HCT116 (cell line): ENCODE measurements at regions not wholly inside any gene's neighbourhood (a gene's known extent, or its start where the extent isn't known, plus 50 kb on each side); places are given as distances from the start of the nearest gene placed in this dataset.

ENCODE experiments used
- CEBPB ChIP-seq: IDR thresholded peaks from 2 replicates; pipeline ENCODE4 v1.6.1; 2012; ENCODE audit warnings: low read depth
- CTCF ChIP-seq, 3 experiments: fragments of 200-600 bp in 1 of 3; sonication (generic) in 1 of 3; IDR thresholded peaks in 2 of 3; conservative IDR thresholded peaks in 1 of 3; 2 replicates each; pipeline ENCODE4 v1.5.1; 2012 to 2017; ENCODE audit warnings: low read depth in 2 of 3, low read length in 2 of 3, antibody characterized with exemption in 1 of 3, borderline replicate concordance in 1 of 3, control low read depth in 1 of 3, mild to moderate bottlenecking in 1 of 3, mixed read lengths in 1 of 3, mixed run types in 1 of 3, moderate library complexity in 1 of 3; ENCODE audit not compliant: insufficient read depth in 1 of 3
- EZH2 ChIP-seq: fragments of 200-600 bp; sonication (generic); IDR thresholded peaks from 2 replicates; pipeline ENCODE4 v1.6.1; 2017; ENCODE audit warnings: antibody characterized with exemption, mixed run types
- EZH2phosphoT487 ChIP-seq: fragments of 200-600 bp; IDR thresholded peaks from 2 replicates; pipeline ENCODE4 v1.6.1; 2018; ENCODE audit warnings: antibody characterized with exemption, borderline replicate concordance
- FOSL1 ChIP-seq: IDR thresholded peaks from 2 replicates; pipeline ENCODE4 v1.6.1; 2012; ENCODE audit warnings: low read depth
- JUND ChIP-seq: IDR thresholded peaks from 2 replicates; pipeline ENCODE4 v1.6.1; 2012
- POLR2A ChIP-seq: IDR thresholded peaks from 2 replicates; pipeline ENCODE4 v1.7.0; 2011; ENCODE audit warnings: borderline replicate concordance; ENCODE audit not compliant: insufficient read depth, insufficient read length; ENCODE audit errors: extremely low read depth
- POLR2AphosphoS5 ChIP-seq: IDR thresholded peaks from 2 replicates; pipeline ENCODE4 v1.6.1; 2011; ENCODE audit warnings: mild to moderate bottlenecking, low read depth, low read length, moderate library complexity
- REST ChIP-seq: IDR thresholded peaks from 2 replicates; pipeline ENCODE4 v1.6.1; 2012; ENCODE audit warnings: low read depth
- ZBTB33 ChIP-seq: IDR thresholded peaks from 2 replicates; pipeline ENCODE4 v1.6.1; 2011; ENCODE audit warnings: mild to moderate bottlenecking, low read length, moderate library complexity; ENCODE audit not compliant: insufficient replicate concordance; ENCODE audit errors: extremely low read depth
- ZFX ChIP-seq: fragments of 450-650 bp; IDR thresholded peaks from 2 replicates; pipeline ENCODE4 v1.6.1; 2017
- ZNF274 ChIP-seq: fragments of 200-500 bp; sonication (Bioruptor generic); IDR thresholded peaks from 2 replicates; pipeline ENCODE4 v1.6.1; 2014; ENCODE audit warnings: mild to moderate bottlenecking, low read depth, low read length, inconsistent platforms

DNA sequence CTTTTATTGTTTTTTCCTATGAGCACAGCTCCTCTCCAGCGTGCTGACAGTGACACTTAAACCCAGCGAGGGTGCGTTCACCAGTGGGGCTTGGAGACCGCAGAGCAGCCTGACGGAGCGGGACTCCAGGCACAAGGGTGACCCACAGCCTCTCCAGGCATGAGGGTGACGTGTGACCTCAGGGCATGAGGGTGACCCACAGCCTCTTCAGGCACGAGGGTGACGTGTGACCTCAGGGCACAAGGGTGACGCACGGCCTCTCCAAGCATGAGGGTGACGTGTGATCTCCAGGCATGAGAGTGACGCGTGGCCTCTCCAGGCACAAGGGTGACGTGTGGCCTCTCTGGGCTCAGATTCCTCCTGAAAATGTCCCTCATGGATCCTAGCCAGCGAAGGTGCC is 164.3 kb upstream of the TCERG1L start:
- no peak for TF ChIP-seq EZH2
- TF ChIP-seq EZH2phosphoT487: no peak
- no peak for TF ChIP-seq CTCF (IDR thresholded peaks at IDR 0.05 in 2 of 3, conservative IDR thresholded peaks at IDR 0.05 in 1 of 3; ENCODE audit: borderline replicate concordance in 1 of 3, insufficient read depth in 1 of 3, low read depth in 2 of 3, low read length in 2 of 3)
- no peak for TF ChIP-seq REST
- TF ChIP-seq POLR2A: no peak
- TF ChIP-seq ZFX: no peak
- TF ChIP-seq CEBPB: no peak
- TF ChIP-seq ZBTB33: no peak
- TF ChIP-seq ZNF274: no peak
- TF ChIP-seq POLR2AphosphoS5: no peak
- TF ChIP-seq JUND: no peak
- no peak for TF ChIP-seq FOSL1
